GM18867 (cell line): ENCODE measurements at regions not wholly inside any gene's neighbourhood (a gene's known extent, or its start where the extent isn't known, plus 50 kb on each side); places are given as distances from the start of the nearest gene placed in this dataset.
A peak's percentile ranks its signal among the peaks of the same experiment; 100 is the strongest.

Source experiments
- ATAC-seq: cut with Tn5 transposase; IDR thresholded peaks from one replicate; pipeline ENCODE4 v1.9.1; 2021; ENCODE audit warnings: mild to moderate bottlenecking, moderate library complexity; ENCODE audit not compliant: unreplicated experiment

DNA sequence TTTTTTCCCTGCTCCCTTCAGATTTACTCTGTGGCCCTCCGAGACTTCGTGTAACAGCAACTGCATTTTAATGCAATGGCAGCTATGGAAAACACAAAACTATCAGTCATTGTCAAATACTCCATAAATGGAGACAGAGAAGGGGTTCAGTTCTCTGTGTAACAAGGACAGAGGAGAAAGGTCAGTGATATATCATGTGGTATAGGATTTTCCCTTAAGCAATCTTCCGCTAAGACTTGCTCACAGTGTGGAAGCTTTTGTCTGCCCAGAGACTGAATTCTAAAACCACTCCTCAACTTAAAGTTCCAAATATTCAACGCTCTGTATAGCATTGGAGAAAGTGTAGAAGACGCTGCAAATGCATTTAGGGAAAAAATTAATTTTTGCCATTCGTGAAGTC lies 111.3 kb upstream of the EDNRB start:
- ATAC-seq = no peak

DNA sequence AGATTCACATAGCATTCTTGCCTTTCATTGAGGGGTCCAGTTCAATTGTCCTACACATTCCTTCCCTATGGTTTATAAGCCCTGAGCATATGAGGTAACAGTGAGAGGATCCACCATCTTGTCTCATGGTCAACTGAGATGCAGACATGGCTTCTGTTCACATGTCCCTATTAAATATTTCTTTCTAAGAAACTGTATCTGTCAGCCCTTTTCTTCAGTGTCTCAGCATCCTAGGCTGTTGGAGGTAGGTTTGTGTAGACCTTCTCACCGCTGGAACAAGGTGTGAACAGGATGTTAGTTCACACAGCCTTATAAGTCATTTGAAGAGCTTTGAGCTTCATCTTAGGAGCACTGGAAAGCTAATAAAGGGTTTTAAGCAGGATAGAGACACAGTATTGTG lies 110.3 kb upstream of the EDNRB start:
- no peak for ATAC-seq

DNA sequence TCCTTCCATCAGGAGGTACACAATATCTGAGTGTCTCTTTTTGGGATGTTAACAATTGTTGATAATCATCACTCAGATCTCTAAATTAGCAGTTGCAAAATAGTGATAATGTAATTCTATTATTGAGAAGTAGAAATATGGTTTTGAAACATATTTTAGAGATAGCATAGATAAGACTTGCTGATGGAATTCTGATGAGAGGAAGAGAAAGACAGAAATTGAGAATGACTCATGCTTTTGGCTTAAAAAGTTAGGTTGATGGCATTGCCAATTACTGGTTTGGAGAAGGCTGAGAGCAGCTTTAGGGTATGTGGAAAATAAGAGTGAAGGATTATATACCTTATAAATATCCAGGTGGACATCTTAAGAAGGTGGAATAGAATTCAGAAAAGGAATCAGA lies 106.4 kb upstream of the EDNRB start:
- no peak for ATAC-seq

DNA sequence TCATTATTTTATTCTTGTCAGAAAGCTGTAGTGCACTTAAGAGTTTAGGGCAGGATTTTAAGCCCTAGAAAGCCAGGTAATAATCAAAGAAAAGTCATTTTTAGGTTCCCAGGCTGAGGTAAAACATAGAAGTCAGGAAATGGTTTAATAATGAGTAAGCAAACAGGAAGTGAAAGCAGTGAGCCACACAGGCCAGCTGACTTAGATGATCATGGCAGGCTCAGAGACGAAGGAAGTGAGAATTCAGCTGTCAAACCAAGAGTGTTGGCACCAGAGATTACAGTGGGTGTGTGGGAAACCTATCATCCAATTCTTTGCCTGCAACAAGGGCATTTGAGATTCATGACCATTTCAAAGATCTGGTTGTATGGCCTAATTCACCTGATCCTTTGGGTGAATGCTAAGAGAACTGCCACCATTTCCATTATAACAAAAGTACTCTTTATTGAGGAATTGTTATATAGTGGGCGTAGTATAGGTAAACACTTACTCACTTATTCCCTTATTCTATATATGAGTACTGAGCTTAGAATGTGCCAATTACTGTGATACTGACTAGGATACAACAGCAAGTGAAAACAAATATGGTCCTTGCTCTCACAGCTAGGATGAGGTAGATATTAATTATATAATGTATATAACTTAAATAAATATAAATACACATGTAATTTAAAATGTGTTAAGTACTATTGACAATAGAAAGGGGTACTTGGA lies 103.7 kb upstream of the EDNRB start:
- ATAC-seq = peak; percentile 100

DNA sequence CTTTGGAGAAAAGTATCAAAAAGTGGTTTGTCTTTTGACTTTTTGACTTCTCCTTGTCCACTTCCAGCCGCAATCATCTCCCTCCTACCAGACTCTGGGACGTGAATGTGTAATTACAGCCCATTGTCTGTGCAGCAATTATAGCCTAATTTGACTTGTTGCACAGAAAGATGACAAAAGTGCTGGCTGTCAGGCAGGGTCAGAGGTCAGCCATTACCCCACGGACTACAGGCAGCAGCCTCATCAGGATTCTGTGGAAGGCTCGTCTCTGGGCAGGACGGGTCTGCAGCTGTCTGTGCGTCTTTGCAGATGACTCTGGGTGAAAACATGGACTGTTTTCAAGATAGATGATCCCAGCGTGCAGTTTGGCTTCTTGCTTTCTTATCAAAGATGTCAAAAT lies 102.2 kb upstream of the EDNRB start:
- ATAC-seq = no peak

- ATAC-seq = no peak
Measured at GRCh38 chr13:78015782-78016181, 97.2 kb upstream of the EDNRB start.

DNA sequence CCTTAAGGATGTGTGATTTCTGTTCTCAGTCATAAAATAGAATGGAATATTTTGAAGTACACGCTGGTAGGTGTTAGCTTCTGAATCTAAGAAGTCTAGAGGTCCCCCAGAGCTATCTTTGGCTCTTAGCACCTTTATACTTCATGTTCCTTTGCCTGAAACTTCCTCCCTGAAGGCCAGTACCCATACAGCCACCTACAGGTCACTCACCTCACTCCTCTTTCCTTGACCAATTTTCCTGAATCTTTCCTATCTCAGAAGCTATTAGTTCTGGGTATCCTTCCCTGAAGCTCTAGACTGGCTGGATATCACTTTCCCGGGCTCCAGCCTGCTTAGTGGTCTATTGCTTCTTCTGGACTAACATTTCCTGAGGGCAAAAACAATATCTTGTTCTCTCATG lies 93.4 kb upstream of the EDNRB start:
- no peak for ATAC-seq

DNA sequence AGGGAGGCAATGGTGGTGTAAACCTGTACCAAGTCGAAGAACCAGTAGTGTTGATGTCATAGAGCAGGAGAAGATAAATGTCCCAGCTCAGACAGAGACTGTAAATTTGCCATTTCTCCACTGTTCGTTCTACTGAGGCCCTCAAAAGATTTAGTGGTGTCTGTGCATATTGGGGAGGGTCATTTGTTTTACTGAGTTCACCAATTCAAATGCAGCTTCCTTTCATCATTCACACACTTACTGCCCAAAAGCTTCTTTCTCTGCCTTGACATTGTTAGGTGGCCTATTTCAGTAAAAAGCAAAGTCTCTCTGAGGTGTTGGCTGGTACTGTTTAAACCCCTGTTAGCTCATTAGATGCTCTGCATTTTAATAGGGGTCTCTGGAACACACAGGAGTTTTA lies 86.2 kb upstream of the EDNRB start:
- no peak for ATAC-seq

- no peak for ATAC-seq
Measured at GRCh38 chr13:77999746-78000145, 81.1 kb upstream of the EDNRB start.

- no peak for ATAC-seq
Measured at GRCh38 chr13:77994166-77994565, 75.5 kb upstream of the EDNRB start.

DNA sequence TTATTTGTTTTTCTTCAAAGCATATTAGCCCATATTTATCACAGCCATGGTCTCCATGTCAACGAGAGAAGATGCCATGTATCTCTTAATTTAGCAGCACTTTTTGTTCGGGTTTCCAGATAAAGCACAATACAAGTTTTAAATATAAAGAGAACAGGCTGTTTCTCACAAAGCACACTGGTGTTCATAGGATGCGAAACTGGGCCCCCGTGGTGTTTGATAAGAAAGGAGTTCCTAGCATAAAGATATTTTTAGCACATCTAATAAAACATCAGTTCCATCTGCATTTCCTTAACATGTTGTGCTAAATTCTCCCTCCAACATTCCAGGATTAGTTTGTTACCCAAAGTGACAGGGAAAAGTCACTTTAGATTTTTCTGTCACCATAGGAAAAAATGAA lies 72.4 kb upstream of the EDNRB start:
- no peak for ATAC-seq

GRCh38 chr13:77989281-77989680 lies 70.7 kb upstream of the EDNRB start:
- ATAC-seq = no peak

DNA sequence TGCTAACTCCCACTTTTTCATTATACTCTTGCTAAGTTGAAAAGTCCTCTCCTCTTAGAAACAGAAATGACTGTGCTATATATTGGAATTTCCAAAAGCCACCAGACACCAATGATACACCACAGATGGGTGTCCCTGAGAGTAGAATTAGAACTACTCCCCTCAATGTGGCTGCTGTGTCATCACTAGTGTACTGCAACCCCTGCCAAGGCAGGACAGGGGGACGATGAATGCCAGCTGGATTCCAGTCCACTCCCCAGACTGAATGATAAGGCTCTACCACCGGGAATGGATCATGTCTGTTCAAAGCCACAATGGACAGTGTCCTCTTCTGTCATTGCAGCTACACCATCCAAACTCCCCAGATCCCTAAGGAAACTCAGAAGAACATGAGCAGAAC lies 69.7 kb upstream of the EDNRB start:
- ATAC-seq = no peak

- no peak for ATAC-seq
Measured at GRCh38 chr13:77986713-77987112, 68.1 kb upstream of the EDNRB start.

- no peak for ATAC-seq
Measured at GRCh38 chr13:77985866-77986636, 67.4 kb upstream of the EDNRB start.

DNA sequence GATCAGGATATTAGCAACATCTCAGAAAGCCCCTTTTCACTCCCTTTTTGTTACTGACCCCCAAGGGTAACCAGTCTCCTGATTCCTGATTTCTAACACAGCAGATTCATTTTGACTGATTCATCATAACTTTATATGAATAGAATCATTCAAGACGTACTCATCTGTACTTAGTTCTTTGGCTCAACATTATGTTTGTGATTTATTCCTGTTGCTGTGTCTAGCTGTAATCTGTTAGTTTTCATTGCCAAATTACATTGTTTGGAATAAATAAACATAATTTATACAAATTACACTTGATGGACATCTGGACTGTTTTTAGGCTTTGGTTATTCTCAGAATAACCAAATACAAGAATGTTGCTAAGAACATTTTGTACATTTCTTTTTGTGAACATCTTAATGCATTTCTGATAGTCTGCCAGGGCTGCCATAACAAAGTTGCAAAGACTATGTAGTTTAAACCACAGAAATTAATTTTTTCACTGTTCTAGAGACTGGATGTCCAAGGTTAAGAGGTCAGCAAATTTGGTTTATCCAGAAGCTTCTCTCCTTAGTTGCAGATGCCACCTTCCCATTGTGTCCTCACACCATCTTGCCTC lies 62.8 kb upstream of the EDNRB start:
- ATAC-seq = no peak

- ATAC-seq = no peak
Measured at GRCh38 chr13:77980592-77980991, 62.0 kb upstream of the EDNRB start.

- no peak for ATAC-seq
Measured at GRCh38 chr13:77979721-77980385, 61.2 kb upstream of the EDNRB start.

DNA sequence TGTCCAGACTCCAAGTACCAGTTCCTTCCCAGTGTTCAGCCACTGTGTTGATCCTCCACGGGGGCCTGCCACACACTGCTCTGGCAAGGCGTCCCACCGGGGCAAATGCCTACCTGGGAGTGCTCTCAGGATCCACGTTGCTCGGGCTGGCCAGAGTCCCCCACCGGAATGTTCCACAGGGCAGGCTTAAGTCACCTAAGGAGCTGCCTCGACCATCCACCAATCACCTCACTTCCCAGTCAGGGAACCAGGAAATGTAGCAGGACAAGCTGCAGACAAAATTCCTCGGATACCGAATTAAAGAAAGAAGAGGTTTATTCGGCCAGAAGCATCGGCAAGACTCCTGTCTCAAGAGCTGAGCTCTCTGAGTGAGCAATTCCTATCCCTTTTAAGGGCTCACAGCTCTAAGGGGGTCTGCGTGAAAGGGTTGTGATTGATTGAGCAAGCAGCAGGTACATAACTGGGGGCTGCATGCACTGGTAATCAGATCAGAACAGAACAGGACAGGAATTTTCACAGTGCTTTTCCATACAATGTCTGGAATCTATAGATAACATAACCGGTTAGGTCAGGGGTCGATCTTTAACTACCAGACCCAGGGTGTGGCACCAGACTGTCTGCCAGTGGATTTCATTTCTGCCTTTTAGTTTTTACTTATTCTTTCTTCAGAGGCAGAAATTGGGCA lies 56.9 kb upstream of the EDNRB start:
- no peak for ATAC-seq

- ATAC-seq = no peak
Measured at GRCh38 chr13:77969299-77969698, 50.7 kb upstream of the EDNRB start.
